ENCODE measurements at regions not wholly inside any gene's neighbourhood (a gene's known extent, or its start where the extent isn't known, plus 50 kb on each side); places are given as distances from the start of the nearest gene placed in this dataset.

GRCh38 chr13:72403396-72404010 is 323.9 kb downstream of the MZT1 start:
- ATAC-seq (no peak), DNase-seq (no peak)
- intact Hi-C loops (cut with DNase I, micrococcal nuclease) = no loop called here

GRCh38 chr13:72400856-72401255 is 326.6 kb downstream of the MZT1 start:
- DNase-seq = no peak
- intact Hi-C loops (cut with DNase I, micrococcal nuclease) = no loop called here
- no peak for ATAC-seq

GRCh38 chr13:72399351-72399750 is 328.1 kb downstream of the MZT1 start:
- intact Hi-C loops (cut with DNase I, micrococcal nuclease) = no loop called here
- DNase-seq = no peak
- ATAC-seq = no peak

GRCh38 chr13:72397265-72397664 is 330.2 kb downstream of the MZT1 start:
- intact Hi-C loops (cut with DNase I, micrococcal nuclease) = no loop called here
- ATAC-seq (no peak), DNase-seq (no peak)

- DNase-seq = no peak
- intact Hi-C loops (cut with DNase I, micrococcal nuclease) = no loop called here
- no peak for ATAC-seq
These were observed 336.5 kb downstream of the MZT1 start for GRCh38 chr13:72390909-72391308.

- intact Hi-C loops (cut with DNase I, micrococcal nuclease) = no loop called here
- DNase-seq (no peak), ATAC-seq (no peak)
These were observed 341.2 kb downstream of the MZT1 start for GRCh38 chr13:72386138-72386684.

- intact Hi-C loops (cut with DNase I, micrococcal nuclease) = no loop called here
- DNase-seq = no peak
- no peak for ATAC-seq
These were observed 342.6 kb downstream of the MZT1 start for GRCh38 chr13:72384879-72385278.

- DNase-seq = no peak
- no peak for ATAC-seq
- intact Hi-C loops (cut with DNase I, micrococcal nuclease) = no loop called here
These were observed 343.1 kb downstream of the MZT1 start for GRCh38 chr13:72384186-72384823.

- intact Hi-C loops (cut with DNase I, micrococcal nuclease) = no loop called here
- DNase-seq (no peak), ATAC-seq (no peak)
These were observed 343.8 kb downstream of the MZT1 start for GRCh38 chr13:72383646-72384045.

GRCh38 chr13:72379581-72379980 is 347.8 kb downstream of the MZT1 start:
- DNase-seq (no peak), ATAC-seq (no peak)
- intact Hi-C loops (cut with DNase I, micrococcal nuclease) = no loop called here

- intact Hi-C loops (cut with DNase I, micrococcal nuclease) = no loop called here
- ATAC-seq (no peak), DNase-seq (no peak)
These were observed 359.4 kb downstream of the MZT1 start for GRCh38 chr13:72368031-72368430.

- ATAC-seq (no peak), DNase-seq (no peak)
- intact Hi-C loops (cut with DNase I, micrococcal nuclease) = no loop called here
These were observed 380.7 kb downstream of the MZT1 start for GRCh38 chr13:72346716-72347115.

GRCh38 chr13:72342364-72342763 is 385.1 kb downstream of the MZT1 start:
- DNase-seq (no peak), ATAC-seq (no peak)
- intact Hi-C loops (cut with DNase I, micrococcal nuclease) = no loop called here

GRCh38 chr13:72341904-72342303 is 385.5 kb downstream of the MZT1 start:
- DNase-seq = no peak
- ATAC-seq = no peak

GRCh38 chr13:72317346-72318109 is 409.9 kb downstream of the MZT1 start:
- intact Hi-C loops (cut with DNase I, micrococcal nuclease) = no loop called here
- DNase-seq = no peak
- ATAC-seq = no peak

More at GRCh38 chr13:72341904-72342303, 385.5 kb downstream of the MZT1 start:
- intact Hi-C loops (cut with DNase I, micrococcal nuclease) = no loop called here

GRCh38 chr13:72316716-72317115 is 410.7 kb downstream of the MZT1 start:
- intact Hi-C loops (cut with DNase I, micrococcal nuclease) = no loop called here
- DNase-seq (no peak), ATAC-seq (no peak)

GRCh38 chr13:72315312-72315711 is 412.1 kb downstream of the MZT1 start:
- DNase-seq (no peak), ATAC-seq (no peak)
- intact Hi-C loops (cut with DNase I, micrococcal nuclease) = no loop called here

GRCh38 chr13:72314210-72314609 is 413.2 kb downstream of the MZT1 start:
- DNase-seq = no peak
- ATAC-seq = no peak
- intact Hi-C loops (cut with DNase I, micrococcal nuclease) = no loop called here

GRCh38 chr13:72313546-72313945 is 413.9 kb downstream of the MZT1 start:
- intact Hi-C loops (cut with DNase I, micrococcal nuclease) = no loop called here
- ATAC-seq = no peak
- no peak for DNase-seq

All from left colon (tissue), 2 donors.